CD4-positive, alpha-beta T cell (primary cell): ENCODE measurements at regions not wholly inside any gene's neighbourhood (a gene's known extent, or its start where the extent isn't known, plus 50 kb on each side); places are given as distances from the start of the nearest gene placed in this dataset.

Source experiments
- ATAC-seq: fragments of 200-7000 bp; cut with Tn5 transposase; one replicate; pipeline ENCODE4 v1.10.0; 2022; ENCODE audit warnings: mild to moderate bottlenecking; ENCODE audit not compliant: poor library complexity
- CTCF ChIA-PET: fragments of 350-600 bp; sonication (Branson Sonifier 250); formaldehyde crosslinking; loops from one replicate; lab custom pipeline; 2021; ENCODE audit warnings: antibody characterized with exemption, inconsistent platforms; lab: Charles Lee
- POLR2A ChIA-PET: fragments of 350-600 bp; sonication (Branson Sonifier 250); formaldehyde crosslinking; loops from one replicate; lab custom pipeline; 2021; ENCODE audit warnings: antibody characterized with exemption, inconsistent platforms; lab: Charles Lee
- DNase-seq, 14 experiments: peaks; one replicate each; pipeline ENCODE4 v3.0.0-alpha.2; 2013 to 2020; ENCODE audit warnings: mixed read lengths in 2 of 14
- H3K27ac ChIP-seq, 2 donors: one replicate each; pipeline versions ENCODE4 v1.5.1 to v1.7.0; 2013; ENCODE audit warnings: low read length in 2 of 2, low read depth in 1 of 2, mild to moderate bottlenecking in 1 of 2
- H3K27me3 ChIP-seq, 2 experiments: 1 replicate in 1 of 2; 2 replicates in 1 of 2; pipeline versions ENCODE4 v1.6.1 to v1.7.0; 2013; ENCODE audit warnings: low read length in 2 of 2, control low read depth in 1 of 2, mild to moderate bottlenecking in 1 of 2, moderate library complexity in 1 of 2; ENCODE audit not compliant: insufficient read depth in 2 of 2, control insufficient read depth in 1 of 2
- H3K36me3 ChIP-seq: one replicate; pipeline ENCODE4 v1.6.1; 2013; ENCODE audit warnings: low read length, control low read depth; ENCODE audit not compliant: insufficient read depth
- H3K4me1 ChIP-seq: one replicate; pipeline ENCODE4 v1.6.1; 2013; ENCODE audit warnings: low read length, control low read depth; ENCODE audit not compliant: insufficient read depth
- H3K4me3 ChIP-seq: one replicate; pipeline ENCODE4 v1.5.1; 2013; ENCODE audit warnings: mild to moderate bottlenecking, low read length, moderate library complexity
- H3K9me3 ChIP-seq, 2 experiments: 1 replicate in 1 of 2; 2 replicates in 1 of 2; pipeline versions ENCODE4 v1.6.1 to v1.7.0; 2013; ENCODE audit warnings: low read length in 2 of 2, mild to moderate bottlenecking in 2 of 2, control low read depth in 1 of 2, moderate library complexity in 1 of 2; ENCODE audit not compliant: control insufficient read depth in 1 of 2, insufficient read depth in 1 of 2
- H3K27ac Mint-ChIP-seq: one replicate; pipeline ENCODE4 v1.8.0; 2020; ENCODE audit warnings: mixed read lengths
- H3K27me3 Mint-ChIP-seq: one replicate; pipeline ENCODE4 v1.8.0; 2021; ENCODE audit warnings: mixed read lengths
- H3K36me3 Mint-ChIP-seq: one replicate; pipeline ENCODE4 v1.8.0; 2021; ENCODE audit warnings: low read depth, mixed read lengths
- H3K4me1 Mint-ChIP-seq: one replicate; pipeline ENCODE4 v1.8.0; 2021; ENCODE audit warnings: low read depth, mixed read lengths
- H3K4me3 Mint-ChIP-seq: one replicate; pipeline ENCODE4 v1.8.0; 2020; ENCODE audit warnings: mild to moderate bottlenecking, mixed read lengths
- H3K9me3 Mint-ChIP-seq: one replicate; pipeline ENCODE4 v1.8.0; 2020; ENCODE audit warnings: mixed read lengths
- intact Hi-C, 2 experiments: fragments of 100-400 bp; cut with DNase I in 1 of 2; cut with micrococcal nuclease in 1 of 2; formaldehyde crosslinking; loops; one replicate each; pipeline versions ENCODE4 v1.15.1 to v1.9.0; 2023 to 2025; cut with DNase I, micrococcal nuclease
- TF ChIP-seq, protein P1 (sequence below): fragments of 200-600 bp; IDR thresholded peaks from one replicate; pipeline ENCODE4 v1.8.0; 2022; ENCODE audit warnings: antibody characterized with exemption, mild to moderate bottlenecking

DNA sequence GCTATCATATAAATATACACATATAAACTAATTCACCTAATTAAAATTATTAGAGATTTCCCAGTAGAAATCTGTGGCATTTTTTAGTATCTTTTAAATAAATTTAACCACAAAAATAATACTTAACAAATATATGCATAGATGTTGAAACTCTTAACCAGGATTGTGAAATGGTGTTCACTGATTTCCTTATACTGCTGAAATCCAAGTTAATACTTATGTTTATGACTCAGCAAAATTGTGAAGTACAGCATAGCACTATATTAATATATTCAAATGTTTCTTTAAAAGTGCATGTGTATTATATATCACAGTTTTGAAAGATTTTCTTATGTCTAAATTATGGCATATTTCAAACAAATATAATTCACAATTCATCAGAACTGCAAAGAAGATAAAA is 328.2 kb upstream of the MANEA start:
- Histone ChIP-seq H3K36me3 (no peaks in the 10 kb centered on the region), H3K27ac (no peak overlapping the region), H3K9me3 (no peaks in the 10 kb centered on the region), H3K4me3 (no peak overlapping the region), H3K27me3 (no peaks in the 10 kb centered on the region), H3K4me1 (no peaks in the 10 kb centered on the region)
- no peaks in the 10 kb centered on the region for H3K9me3 Mint-ChIP-seq
- no peak overlapping the region for H3K4me3 Mint-ChIP-seq
- H3K27me3 Mint-ChIP-seq, result no peaks in the 10 kb centered on the region
- H3K27ac Mint-ChIP-seq, result no peak overlapping the region
- intact Hi-C loops, result no loop called here
- TF ChIP-seq, protein P1, sequence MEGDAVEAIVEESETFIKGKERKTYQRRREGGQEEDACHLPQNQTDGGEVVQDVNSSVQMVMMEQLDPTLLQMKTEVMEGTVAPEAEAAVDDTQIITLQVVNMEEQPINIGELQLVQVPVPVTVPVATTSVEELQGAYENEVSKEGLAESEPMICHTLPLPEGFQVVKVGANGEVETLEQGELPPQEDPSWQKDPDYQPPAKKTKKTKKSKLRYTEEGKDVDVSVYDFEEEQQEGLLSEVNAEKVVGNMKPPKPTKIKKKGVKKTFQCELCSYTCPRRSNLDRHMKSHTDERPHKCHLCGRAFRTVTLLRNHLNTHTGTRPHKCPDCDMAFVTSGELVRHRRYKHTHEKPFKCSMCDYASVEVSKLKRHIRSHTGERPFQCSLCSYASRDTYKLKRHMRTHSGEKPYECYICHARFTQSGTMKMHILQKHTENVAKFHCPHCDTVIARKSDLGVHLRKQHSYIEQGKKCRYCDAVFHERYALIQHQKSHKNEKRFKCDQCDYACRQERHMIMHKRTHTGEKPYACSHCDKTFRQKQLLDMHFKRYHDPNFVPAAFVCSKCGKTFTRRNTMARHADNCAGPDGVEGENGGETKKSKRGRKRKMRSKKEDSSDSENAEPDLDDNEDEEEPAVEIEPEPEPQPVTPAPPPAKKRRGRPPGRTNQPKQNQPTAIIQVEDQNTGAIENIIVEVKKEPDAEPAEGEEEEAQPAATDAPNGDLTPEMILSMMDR, result no peak
- ChIA-PET POLR2A (no interaction called here), CTCF (no interaction called here)
- DNase-seq, result no peak
- no peak for ATAC-seq
- no peaks in the 10 kb centered on the region for H3K36me3 Mint-ChIP-seq
- H3K4me1 Mint-ChIP-seq, result no peaks in the 10 kb centered on the region

DNA sequence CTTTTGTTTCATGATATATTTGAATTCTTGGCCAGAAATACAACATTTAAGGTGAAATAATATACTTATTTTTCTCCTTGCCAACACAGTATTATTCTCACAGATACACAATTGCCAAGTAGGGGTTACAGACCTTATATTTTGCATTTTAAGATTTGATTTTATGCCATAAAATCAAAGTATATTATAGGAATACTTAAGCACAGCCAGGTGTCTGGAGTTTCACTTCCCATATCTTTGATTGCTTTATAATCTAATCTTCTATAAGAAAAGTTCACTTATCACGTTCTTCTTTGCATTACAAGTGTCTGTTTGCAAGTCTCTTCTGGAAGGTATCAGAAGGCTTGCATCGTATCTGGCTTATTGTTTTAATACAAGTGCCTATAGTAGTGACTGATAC is 327.7 kb upstream of the MANEA start:
- Histone ChIP-seq H3K36me3 (no peaks in the 10 kb centered on the region), H3K9me3 (no peaks in the 10 kb centered on the region), H3K27ac (no peak overlapping the region), H3K4me1 (no peaks in the 10 kb centered on the region), H3K4me3 (no peak overlapping the region), H3K27me3 (no peaks in the 10 kb centered on the region)
- H3K27ac Mint-ChIP-seq, result no peak overlapping the region
- no peaks in the 10 kb centered on the region for H3K36me3 Mint-ChIP-seq
- ATAC-seq (no peak), DNase-seq (no peak)
- H3K27me3 Mint-ChIP-seq, result no peaks in the 10 kb centered on the region
- ChIA-PET CTCF (no interaction called here), POLR2A (no interaction called here)
- intact Hi-C loops, result no loop called here
- TF ChIP-seq, protein P1, result no peak
- no peaks in the 10 kb centered on the region for H3K9me3 Mint-ChIP-seq
- no peaks in the 10 kb centered on the region for H3K4me1 Mint-ChIP-seq
- H3K4me3 Mint-ChIP-seq, result no peak overlapping the region

DNA sequence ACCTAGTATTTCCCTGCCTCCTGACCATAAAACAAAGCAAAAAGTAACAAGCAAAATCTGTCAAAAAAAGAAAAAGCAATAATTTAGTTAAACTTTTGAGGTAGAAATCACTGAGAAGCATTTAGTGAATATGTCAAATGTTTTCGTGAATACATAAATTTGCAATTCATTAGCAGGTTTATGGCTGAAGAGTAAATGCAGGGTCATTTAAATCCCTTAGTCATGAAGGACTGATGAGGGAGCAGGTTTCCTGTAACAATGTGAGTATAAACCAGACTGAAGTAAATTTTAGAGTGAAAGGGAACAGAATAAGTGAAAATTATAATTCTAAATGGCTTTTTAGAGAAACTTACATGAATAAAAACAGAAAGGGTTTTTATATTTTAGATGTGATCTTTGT is 313.5 kb upstream of the MANEA start:
- intact Hi-C loops, result no loop called here
- no peak overlapping the region for H3K4me3 ChIP-seq
- Mint-ChIP-seq H3K4me1 (no peaks in the 10 kb centered on the region), H3K27ac (no peak overlapping the region), H3K4me3 (no peak overlapping the region), H3K36me3 (no peaks in the 10 kb centered on the region), H3K9me3 (no peaks in the 10 kb centered on the region), H3K27me3 (no peaks in the 10 kb centered on the region)
- H3K9me3 ChIP-seq, result peaks cover 0 to 5% of the 10 kb centered on the region in 2 experiments
- CTCF ChIA-PET, result no interaction called here
- no peak for ATAC-seq
- no peak overlapping the region for H3K27ac ChIP-seq
- no peak for DNase-seq
- no peaks in the 10 kb centered on the region for H3K4me1 ChIP-seq
- TF ChIP-seq, protein P1, result no peak
- H3K27me3 ChIP-seq, result no peaks in the 10 kb centered on the region
- H3K36me3 ChIP-seq, result no peaks in the 10 kb centered on the region
- POLR2A ChIA-PET, result no interaction called here
